ENCODE measurements at regions not wholly inside any gene's neighbourhood (a gene's known extent, or its start where the extent isn't known, plus 50 kb on each side); places are given as distances from the start of the nearest gene placed in this dataset.

- peak; percentile 90 for DNase-seq (ENCODE audit: low spot score)
These were observed 201.9 kb upstream of the FOXN3 start for GRCh38 chr14:89618811-89619551.

GRCh38 chr14:89618330-89618708 lies 201.3 kb upstream of the FOXN3 start:
- intact Hi-C loops (cut with DNase I) = no loop called here
- DNase-seq (ENCODE audit: low spot score) = no peak

More at GRCh38 chr14:89618811-89619551, 201.9 kb upstream of the FOXN3 start:
- intact Hi-C loops (cut with DNase I) = no loop called here

- peak; percentile 78 for DNase-seq (ENCODE audit: low spot score)
These were observed 200.7 kb upstream of the FOXN3 start for GRCh38 chr14:89617481-89618329.

GRCh38 chr14:89616852-89617341 lies 199.9 kb upstream of the FOXN3 start:
- no peak for DNase-seq (ENCODE audit: low spot score)
- intact Hi-C loops (cut with DNase I) = no loop called here

More at GRCh38 chr14:89617481-89618329, 200.7 kb upstream of the FOXN3 start:
- intact Hi-C loops (cut with DNase I) = no loop called here

- intact Hi-C loops (cut with DNase I) = no loop called here
- no peak for DNase-seq (ENCODE audit: low spot score)
These were observed 199.4 kb upstream of the FOXN3 start for GRCh38 chr14:89616425-89616824.

GRCh38 chr14:89615421-89615820 lies 198.4 kb upstream of the FOXN3 start:
- no peak for DNase-seq (ENCODE audit: low spot score)
- intact Hi-C loops (cut with DNase I) = no loop called here

GRCh38 chr14:89614009-89614691 lies 197.1 kb upstream of the FOXN3 start:
- no peak for DNase-seq (ENCODE audit: low spot score)
- intact Hi-C loops (cut with DNase I) = no loop called here

- DNase-seq (ENCODE audit: low spot score) = no peak
- intact Hi-C loops (cut with DNase I) = no loop called here
These were observed 196.4 kb upstream of the FOXN3 start for GRCh38 chr14:89613260-89614008.

- intact Hi-C loops (cut with DNase I) = no loop called here
- DNase-seq (ENCODE audit: low spot score) = no peak
These were observed 192.6 kb upstream of the FOXN3 start for GRCh38 chr14:89609500-89610100.

- intact Hi-C loops (cut with DNase I) = no loop called here
- no peak for DNase-seq (ENCODE audit: low spot score)
These were observed 190.4 kb upstream of the FOXN3 start for GRCh38 chr14:89607453-89607852.

- intact Hi-C loops (cut with DNase I) = no loop called here
- DNase-seq (ENCODE audit: low spot score) = no peak
These were observed 187.0 kb upstream of the FOXN3 start for GRCh38 chr14:89603938-89604480.

GRCh38 chr14:89600950-89601826 lies 184.2 kb upstream of the FOXN3 start:
- intact Hi-C loops (cut with DNase I) = no loop called here
- DNase-seq (ENCODE audit: low spot score) = no peak

- no peak for DNase-seq (ENCODE audit: low spot score)
- intact Hi-C loops (cut with DNase I) = no loop called here
These were observed 183.0 kb upstream of the FOXN3 start for GRCh38 chr14:89600029-89600428.

- no peak for DNase-seq (ENCODE audit: low spot score)
- intact Hi-C loops (cut with DNase I) = no loop called here
These were observed 181.6 kb upstream of the FOXN3 start for GRCh38 chr14:89598548-89599186.

GRCh38 chr14:89592961-89593360 lies 175.9 kb upstream of the FOXN3 start:
- no peak for DNase-seq (ENCODE audit: low spot score)
- intact Hi-C loops (cut with DNase I) = no loop called here

GRCh38 chr14:89589400-89590118 lies 172.5 kb upstream of the FOXN3 start:
- no peak for DNase-seq (ENCODE audit: low spot score)
- intact Hi-C loops (cut with DNase I) = no loop called here

Measured in posterior vena cava (tissue), 2 donors.